IPS-NIHi7 (cell line): ENCODE measurements at regions not wholly inside any gene's neighbourhood (a gene's known extent, or its start where the extent isn't known, plus 50 kb on each side); places are given as distances from the start of the nearest gene placed in this dataset.

ENCODE experiments used
- DNase-seq: peaks from one replicate; pipeline ENCODE4 v3.0.0; 2012; ENCODE audit warnings: mixed read lengths; ENCODE audit errors: extremely low spot score

- DNase-seq: no peak
These were observed 377.1 kb downstream of the VPS13C start for GRCh38 chr15:61682891-61683735.

- DNase-seq: no peak
These were observed 378.6 kb downstream of the VPS13C start for GRCh38 chr15:61681676-61682075.

DNA sequence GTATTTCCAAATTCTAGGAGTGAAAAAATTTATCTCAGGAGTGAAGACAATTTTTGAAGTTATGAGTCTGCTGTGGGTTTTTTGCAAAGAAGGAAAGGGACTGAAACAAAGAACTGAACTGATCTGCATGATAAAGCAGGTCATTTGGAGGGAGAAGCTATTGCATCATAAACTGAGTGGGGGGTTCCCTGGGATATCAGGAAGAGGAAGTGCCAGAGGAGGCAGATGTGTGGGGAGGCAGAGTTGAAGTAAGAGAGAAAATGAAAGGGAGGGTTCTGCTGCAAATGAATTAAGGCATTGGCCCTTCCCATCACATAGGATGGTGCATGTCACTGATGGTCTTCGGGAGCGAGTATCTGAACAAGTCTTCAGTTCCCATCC is 379.2 kb downstream of the VPS13C start:
- DNase-seq: no peak

DNA sequence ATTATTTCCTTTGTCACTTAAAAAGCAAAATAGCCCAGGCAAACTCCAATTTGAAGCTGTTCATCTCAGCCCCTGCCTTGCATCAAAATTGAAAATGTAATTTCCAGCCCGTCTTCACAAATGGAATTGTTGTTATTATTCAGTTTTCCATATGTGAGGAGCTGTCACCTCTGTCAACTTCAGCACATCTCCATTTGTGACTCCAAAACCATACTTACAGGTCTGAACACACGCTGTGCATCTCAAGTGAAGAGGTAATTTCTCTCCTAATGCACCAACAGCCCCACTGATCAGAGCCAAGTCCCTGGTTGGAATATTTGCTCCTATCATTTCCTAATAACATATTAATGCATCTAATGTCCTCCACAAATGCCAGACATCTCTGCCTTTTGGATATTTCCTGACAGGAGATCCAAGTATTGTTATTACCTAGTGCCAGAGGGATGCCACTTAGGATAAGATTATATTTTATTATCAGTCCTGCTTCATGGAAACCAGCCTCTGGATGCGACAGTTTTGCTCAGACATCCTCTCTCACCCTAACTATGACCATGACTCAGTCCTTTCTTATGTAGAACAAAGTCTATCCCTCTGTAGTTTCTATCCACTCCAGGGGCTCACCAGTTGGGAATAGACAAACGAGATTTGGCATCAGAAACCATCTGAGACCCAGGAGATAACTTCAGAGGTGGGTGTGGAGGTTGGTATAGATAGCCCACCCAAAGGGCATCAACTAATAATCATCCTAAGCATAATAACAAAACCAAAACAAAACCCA is 379.8 kb downstream of the VPS13C start:
- no peak for DNase-seq

DNA sequence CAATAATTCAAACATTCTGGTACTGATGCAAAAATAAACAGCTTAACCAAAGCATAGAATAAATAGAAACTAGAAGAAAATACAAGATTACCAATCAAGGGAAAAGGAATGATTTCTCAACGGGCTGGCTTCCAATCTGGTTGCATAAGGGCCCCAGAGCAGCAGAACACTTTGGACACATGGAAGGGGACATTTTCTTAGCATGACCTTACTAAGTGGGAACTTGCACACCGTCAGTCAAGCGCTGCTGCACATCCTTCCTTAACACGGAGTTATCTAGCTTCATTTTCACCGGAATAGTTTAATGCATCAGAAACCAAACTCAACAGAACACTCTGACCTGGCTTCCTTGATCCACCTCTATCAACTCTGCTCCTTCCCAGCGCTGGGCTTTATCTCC is 388.5 kb downstream of the VPS13C start:
- DNase-seq: no peak

GRCh38 chr15:61668444-61668843 is 391.8 kb downstream of the VPS13C start:
- no peak for DNase-seq

DNA sequence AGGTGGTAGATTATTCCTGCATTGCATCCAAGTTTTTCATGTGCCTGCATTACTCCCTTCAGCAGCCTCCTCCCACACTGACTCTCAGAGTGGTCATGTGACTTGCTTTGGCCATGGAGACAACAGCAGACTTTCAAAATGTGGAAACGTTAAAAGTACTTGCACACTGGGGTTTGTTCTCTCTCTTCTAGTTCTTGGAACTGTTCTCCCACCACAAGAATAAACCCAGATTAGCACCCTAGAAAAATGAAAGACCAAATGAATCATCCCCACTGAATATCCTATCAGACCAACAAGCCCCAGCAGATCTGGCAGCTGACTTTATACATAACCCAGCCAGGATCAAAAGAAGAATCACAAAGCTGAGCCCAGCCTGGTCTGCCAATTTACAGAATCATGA is 398.5 kb downstream of the VPS13C start:
- no peak for DNase-seq

DNA sequence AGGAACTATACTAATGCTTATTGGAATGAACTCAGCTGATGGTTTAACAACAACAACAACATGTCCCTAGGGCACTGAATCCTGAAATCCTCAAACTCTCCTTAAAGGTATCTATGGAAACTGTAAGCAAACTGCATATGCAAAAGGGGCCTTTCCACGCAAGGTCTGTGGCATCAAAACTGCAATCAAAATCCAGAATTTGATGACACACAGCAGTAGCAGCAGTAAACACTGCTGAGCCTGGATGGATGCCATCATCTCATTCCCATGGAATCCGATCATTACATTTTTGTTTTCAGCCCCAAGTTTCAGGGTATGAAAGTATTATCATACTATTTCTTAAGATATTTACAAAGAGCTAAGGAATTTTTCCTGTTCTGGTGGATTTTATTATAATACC is 399.7 kb downstream of the VPS13C start:
- DNase-seq: no peak

DNA sequence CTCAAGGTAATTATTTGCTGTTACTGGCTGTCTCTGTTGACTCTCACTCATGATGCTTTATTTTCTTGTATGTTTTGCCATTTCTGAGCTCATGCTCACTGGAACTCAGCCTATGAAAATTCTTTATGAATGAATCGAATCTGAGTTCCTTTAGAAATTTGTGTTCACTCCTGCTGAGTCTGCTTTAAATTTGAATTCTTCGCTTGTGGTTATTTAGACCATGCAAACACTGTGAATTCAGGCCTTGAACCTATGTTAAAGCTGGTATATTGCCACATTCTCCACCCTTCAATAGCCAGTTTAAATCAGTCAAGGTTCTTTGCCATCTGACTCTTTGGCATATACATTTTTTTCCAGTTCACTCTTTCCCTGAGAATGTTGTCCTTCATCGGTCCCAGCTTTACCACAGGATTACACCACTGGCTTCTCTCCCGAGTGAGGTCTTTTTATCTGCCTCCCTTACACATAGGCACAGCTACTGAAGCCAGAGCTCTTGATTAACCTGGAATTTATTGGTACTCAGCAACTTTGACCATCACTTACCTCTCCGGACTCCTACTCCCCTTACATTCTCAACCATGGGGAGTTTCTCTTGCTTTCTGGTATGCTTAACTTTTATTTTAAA is 400.6 kb downstream of the VPS13C start:
- DNase-seq: no peak

- no peak for DNase-seq
These were observed 402.8 kb downstream of the VPS13C start for GRCh38 chr15:61657461-61657860.

GRCh38 chr15:61656391-61656790 is 403.9 kb downstream of the VPS13C start:
- no peak for DNase-seq

DNA sequence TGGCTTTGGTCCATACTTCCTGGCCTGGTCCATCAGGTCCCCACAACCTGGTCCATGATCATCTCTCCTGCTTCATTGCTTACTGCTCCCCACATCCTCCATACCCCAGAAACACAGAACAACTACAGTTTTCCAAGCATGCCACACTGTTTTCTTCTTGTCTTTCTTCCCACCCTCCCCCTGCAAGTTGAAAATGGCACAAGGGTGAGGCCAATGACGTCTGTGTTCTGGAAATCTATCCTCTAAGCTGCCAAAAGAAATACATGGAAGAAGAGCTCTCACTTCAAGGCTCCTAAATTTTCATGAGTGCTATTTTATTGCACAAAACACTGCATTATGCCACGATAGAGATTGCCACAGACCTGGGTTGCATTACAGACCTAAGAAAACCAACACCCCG is 404.4 kb downstream of the VPS13C start:
- no peak for DNase-seq

- no peak for DNase-seq
These were observed 405.3 kb downstream of the VPS13C start for GRCh38 chr15:61654918-61655317.

- DNase-seq: no peak
These were observed 406.1 kb downstream of the VPS13C start for GRCh38 chr15:61654002-61654740.

DNA sequence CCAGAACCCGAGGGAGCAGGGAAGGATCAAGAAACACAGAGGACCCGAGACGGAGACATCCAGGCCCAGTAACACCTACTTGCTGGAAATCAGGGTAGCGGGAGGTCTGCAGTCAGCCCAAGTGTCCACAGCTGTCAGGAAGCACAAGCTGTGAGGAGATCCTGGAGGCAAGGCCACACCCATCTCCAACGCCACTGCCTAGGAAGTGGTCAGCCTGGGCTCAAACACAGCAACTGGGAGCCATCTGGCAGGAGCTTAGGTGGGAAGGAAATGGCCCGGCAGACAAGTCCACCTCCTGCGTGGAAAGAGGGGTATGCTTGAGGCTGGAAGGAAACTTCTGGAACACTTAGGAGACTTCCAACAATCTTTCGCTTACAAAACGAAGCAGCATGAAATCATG is 407.1 kb downstream of the VPS13C start:
- peak; percentile 35 for DNase-seq

DNA sequence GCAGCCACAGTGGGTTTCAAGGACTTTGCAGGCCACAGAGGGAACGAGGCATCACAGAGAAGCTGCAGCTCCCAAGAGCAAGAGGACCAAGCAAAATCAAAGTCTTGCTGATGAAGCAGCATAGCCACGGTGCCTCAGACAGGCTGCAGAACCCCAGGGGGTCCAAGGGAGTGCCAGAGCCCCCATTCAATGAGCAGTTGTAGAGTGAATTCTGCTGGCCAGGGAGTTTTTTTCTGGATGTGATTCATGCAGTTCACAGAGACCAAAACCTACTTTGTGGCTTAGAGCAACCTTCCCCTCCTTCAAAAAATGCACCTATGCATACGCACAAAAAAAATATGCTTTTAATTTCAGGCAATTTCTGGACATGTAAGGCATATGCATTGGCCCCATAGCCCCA is 409.0 kb downstream of the VPS13C start:
- no peak for DNase-seq

DNA sequence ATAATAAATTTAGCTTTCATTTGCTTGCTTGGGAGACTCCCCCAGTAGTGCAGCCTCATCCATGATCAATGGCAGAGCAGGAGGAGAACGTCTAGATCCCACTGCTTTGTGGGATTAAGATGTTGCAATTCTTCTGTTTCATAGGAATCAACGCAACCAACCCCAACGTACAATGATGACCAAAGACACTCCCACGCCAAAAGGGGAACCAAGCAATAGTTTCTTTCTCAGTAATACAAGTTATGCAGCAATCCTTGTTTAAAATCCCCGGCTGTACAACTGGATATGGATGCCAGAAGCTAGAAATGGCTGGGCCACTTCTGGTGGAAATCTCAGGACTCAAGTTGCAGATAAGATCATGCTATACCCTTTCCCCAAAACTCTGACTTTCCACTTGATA is 411.2 kb downstream of the VPS13C start:
- no peak for DNase-seq

DNA sequence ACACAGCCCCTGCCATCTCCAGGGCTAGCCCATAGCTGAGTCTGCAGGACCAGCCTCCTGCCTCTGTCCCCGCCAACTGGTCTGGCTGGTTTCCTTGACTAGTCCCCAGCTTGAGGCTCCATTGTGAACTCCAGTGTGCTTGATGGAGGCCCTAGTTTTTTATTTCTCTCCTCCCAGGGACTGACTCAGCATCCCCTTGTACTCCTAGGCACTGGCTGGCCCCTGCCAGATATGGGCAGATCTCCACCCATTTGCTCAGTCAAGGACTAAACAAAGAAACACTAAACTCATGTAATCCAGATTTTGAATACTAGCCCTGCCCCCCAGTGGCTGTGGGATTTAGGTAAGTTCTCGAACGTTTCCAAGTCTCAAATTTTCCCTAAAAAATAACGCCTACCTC is 415.4 kb upstream of the RORA start:
- DNase-seq: no peak

- DNase-seq: no peak
These were observed 412.5 kb upstream of the RORA start for GRCh38 chr15:61641645-61642044.

DNA sequence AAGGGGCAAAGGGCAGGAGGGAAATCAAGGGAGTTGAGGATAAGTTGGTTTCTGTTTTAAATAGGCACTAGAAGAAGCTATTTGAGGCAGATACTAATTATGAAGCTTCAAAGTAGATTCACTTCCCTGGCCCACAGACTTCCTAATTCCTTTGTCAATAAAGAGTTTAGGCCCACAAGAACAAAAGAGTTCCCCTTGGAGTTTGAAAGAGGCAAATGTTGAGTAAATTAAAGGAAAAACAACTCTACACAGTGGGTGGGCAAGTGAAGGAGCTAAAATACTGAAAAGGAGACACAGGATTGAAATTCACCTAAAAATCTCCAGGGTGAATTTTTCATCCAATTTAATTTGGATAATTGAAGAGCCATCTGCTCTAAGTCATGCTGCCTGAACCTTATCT is 411.7 kb upstream of the RORA start:
- DNase-seq: no peak

DNA sequence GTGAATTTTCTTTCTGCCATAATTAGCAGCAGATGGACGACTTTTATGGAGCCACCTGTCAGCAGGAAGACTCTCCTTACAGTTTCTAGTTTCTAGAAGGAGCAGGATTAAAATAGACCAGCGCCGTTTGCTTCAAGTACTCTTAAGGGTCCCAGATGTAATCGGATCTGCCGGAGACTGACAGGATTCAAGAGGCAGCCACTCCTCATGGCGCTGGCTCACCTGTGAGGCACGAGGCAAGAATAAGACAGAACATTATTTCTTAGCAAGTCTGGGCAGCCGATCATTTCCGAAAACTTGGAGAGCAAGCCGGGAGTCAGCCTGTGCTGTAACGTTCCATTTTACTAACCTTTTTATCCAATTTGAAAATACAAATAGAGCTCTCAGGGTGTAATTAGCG is 410.4 kb upstream of the RORA start:
- DNase-seq: no peak

- no peak for DNase-seq
These were observed 405.7 kb upstream of the RORA start for GRCh38 chr15:61634837-61635236.
